ENCODE measurements at regions not wholly inside any gene's neighbourhood (a gene's known extent, or its start where the extent isn't known, plus 50 kb on each side); places are given as distances from the start of the nearest gene placed in this dataset.

DNA sequence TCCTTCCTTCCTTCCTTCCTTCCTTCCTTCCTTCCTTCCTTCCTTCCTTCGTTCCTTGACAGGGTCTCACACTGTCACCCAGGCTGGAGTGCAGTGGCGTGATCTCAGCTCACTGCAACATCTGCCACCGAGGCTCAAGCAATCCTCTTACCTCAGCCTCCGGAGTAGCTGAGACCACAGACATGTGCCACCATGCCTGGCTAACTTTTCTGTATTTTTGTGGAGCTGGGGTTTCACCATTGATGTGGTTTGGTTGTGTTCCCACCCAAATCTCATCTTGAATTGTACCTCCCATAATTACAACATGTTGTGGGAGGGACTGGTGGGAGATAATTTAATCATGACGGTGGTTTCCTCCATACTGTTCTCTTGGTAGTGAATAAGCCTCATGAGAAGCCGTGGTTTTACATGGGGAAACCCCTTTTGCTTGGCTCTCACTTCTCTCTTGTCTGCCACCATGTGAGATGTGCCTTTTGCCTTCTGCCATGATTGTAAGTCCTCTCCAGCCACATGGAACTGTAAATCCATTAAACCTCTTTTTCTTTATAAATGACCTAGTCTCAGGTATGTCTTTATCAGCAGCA, 90.3 kb upstream of the MPHOSPH6 start:
- no peak for TF ChIP-seq CTCF (IDR thresholded peaks at IDR 0.05; ENCODE audit: unreplicated experiment)
- H3K4me3 Mint-ChIP-seq (ENCODE audit: low read depth), result no peak overlapping the region
- H3K4me1 Mint-ChIP-seq (ENCODE audit: low read depth), result peaks cover 7% of the 10 kb centered on the region
- H3K27me3 Mint-ChIP-seq, result peaks cover 45% of the 10 kb centered on the region
- no peaks in the 10 kb centered on the region for H3K36me3 Mint-ChIP-seq (ENCODE audit: insufficient read depth)
- no peak overlapping the region for H3K27ac Mint-ChIP-seq
- H3K9me3 Mint-ChIP-seq (ENCODE audit: low read depth), result no peaks in the 10 kb centered on the region
- no peak for DNase-seq (ENCODE audit: low spot score, unreplicated experiment)

- peaks cover 48% of the 10 kb centered on the region for H3K27me3 Mint-ChIP-seq
- DNase-seq (ENCODE audit: low spot score, unreplicated experiment), result no peak
- no peak overlapping the region for H3K27ac Mint-ChIP-seq
- TF ChIP-seq CTCF (IDR thresholded peaks at IDR 0.05; ENCODE audit: unreplicated experiment), result no peak
- H3K4me3 Mint-ChIP-seq (ENCODE audit: low read depth), result no peak overlapping the region
- H3K9me3 Mint-ChIP-seq (ENCODE audit: low read depth), result no peaks in the 10 kb centered on the region
- no peaks in the 10 kb centered on the region for H3K36me3 Mint-ChIP-seq (ENCODE audit: insufficient read depth)
- peaks cover 7% of the 10 kb centered on the region for H3K4me1 Mint-ChIP-seq (ENCODE audit: low read depth)
Observed at GRCh38 chr16:82259731-82260130, 89.7 kb upstream of the MPHOSPH6 start.

DNA sequence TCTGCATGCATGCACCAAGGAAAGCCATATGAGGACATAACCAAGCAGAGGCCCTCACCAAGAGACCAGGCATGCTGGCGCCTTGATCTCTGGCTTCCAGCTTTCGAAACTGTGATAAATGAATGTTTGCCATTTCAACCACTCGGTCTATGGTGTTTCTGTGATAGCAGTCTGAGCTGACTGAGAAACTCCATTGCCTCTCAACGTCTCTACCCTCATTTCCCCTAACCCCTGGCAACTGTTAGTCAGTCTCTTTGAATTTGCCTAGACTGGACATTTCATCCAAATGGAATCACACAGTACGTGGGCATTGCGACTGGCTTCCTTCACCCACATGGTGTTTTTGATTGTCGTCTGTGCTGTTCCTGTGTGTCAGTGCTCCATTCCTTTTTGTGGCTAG, 88.0 kb upstream of the MPHOSPH6 start:
- H3K9me3 Mint-ChIP-seq (ENCODE audit: low read depth), result no peaks in the 10 kb centered on the region
- H3K27ac Mint-ChIP-seq, result no peak overlapping the region
- TF ChIP-seq CTCF (IDR thresholded peaks at IDR 0.05; ENCODE audit: unreplicated experiment), result no peak
- no peaks in the 10 kb centered on the region for H3K36me3 Mint-ChIP-seq (ENCODE audit: insufficient read depth)
- no peaks in the 10 kb centered on the region for H3K4me1 Mint-ChIP-seq (ENCODE audit: low read depth)
- H3K4me3 Mint-ChIP-seq (ENCODE audit: low read depth), result no peak overlapping the region
- H3K27me3 Mint-ChIP-seq, result peaks cover 46% of the 10 kb centered on the region
- DNase-seq (ENCODE audit: low spot score, unreplicated experiment), result no peak

- Mint-ChIP-seq H3K9me3 (ENCODE audit: low read depth) (peaks cover 9% of the 10 kb centered on the region), H3K36me3 (ENCODE audit: insufficient read depth) (no peaks in the 10 kb centered on the region), H3K27me3 (peaks cover 14% of the 10 kb centered on the region), H3K27ac (no peak overlapping the region), H3K4me3 (ENCODE audit: low read depth) (no peak overlapping the region), H3K4me1 (ENCODE audit: low read depth) (no peaks in the 10 kb centered on the region)
- TF ChIP-seq CTCF (IDR thresholded peaks at IDR 0.05; ENCODE audit: unreplicated experiment), result no peak
- DNase-seq (ENCODE audit: low spot score, unreplicated experiment), result no peak
Observed at GRCh38 chr16:82252582-82252981, 82.6 kb upstream of the MPHOSPH6 start.

DNA sequence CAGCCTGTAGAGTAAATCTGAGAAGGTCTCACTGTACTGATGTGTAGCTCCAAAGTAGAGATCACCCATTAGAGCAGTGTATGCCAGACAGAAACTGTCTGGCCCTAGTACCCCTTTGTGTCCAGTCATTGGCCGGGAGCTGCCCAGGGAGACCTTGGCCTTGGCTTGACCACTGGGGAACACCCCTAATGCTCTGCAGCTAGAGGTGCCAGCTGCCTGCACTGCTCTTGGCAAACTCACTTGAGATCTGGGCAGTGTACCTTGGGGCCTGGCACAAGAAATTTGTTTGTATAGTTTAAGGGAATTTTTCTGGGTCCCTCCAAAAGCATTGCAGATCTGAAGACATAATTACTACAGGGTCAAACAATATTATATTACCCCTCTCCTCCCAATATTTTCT, 78.7 kb upstream of the MPHOSPH6 start:
- peaks cover 3% of the 10 kb centered on the region for H3K36me3 Mint-ChIP-seq (ENCODE audit: insufficient read depth)
- H3K4me1 Mint-ChIP-seq (ENCODE audit: low read depth), result no peaks in the 10 kb centered on the region
- no peak overlapping the region for H3K4me3 Mint-ChIP-seq (ENCODE audit: low read depth)
- no peak for TF ChIP-seq CTCF (IDR thresholded peaks at IDR 0.05; ENCODE audit: unreplicated experiment)
- DNase-seq (ENCODE audit: low spot score, unreplicated experiment), result no peak
- no peak overlapping the region for H3K27ac Mint-ChIP-seq
- peaks cover 17% of the 10 kb centered on the region for H3K9me3 Mint-ChIP-seq (ENCODE audit: low read depth)
- H3K27me3 Mint-ChIP-seq, result peaks cover 5% of the 10 kb centered on the region

Data from progenitor cell of endocrine pancreas (in vitro differentiated cells).